ENCODE measurements at regions not wholly inside any gene's neighbourhood (a gene's known extent, or its start where the extent isn't known, plus 50 kb on each side); places are given as distances from the start of the nearest gene placed in this dataset.

GRCh38 chr17:79374087-79374689, 236.7 kb downstream of the RBFOX3 start:
- TF ChIP-seq EZH2 (IDR thresholded peaks at IDR 0.05; ENCODE audit: borderline replicate concordance, insufficient read depth, low read length, poor library complexity, severe bottlenecking) = no peak
- no peak for TF ChIP-seq CTCF (IDR thresholded peaks at IDR 0.05; ENCODE audit: poor library complexity, severe bottlenecking)
- no peak for TF ChIP-seq POLR2AphosphoS5 (IDR thresholded peaks at IDR 0.05)
- no peak for TF ChIP-seq RAD21 (conservative IDR thresholded peaks at IDR 0.05)
- no peak for TF ChIP-seq EP300 (conservative IDR thresholded peaks at IDR 0.05; ENCODE audit: poor library complexity, severe bottlenecking)

Measured in neural cell (in vitro differentiated cells).